Activated CD4-positive, alpha-beta T cell treated with anti-CD3 and anti-CD28 coated beads, Interleukin-10, Interleukin-2, amounts not matched to agents 100 ng/mL and 50 ng/mL, durations not matched to agents 16 hours and 8 hours (primary cell): ENCODE measurements at regions not wholly inside any gene's neighbourhood (a gene's known extent, or its start where the extent isn't known, plus 50 kb on each side); places are given as distances from the start of the nearest gene placed in this dataset.

ENCODE experiments used
- DNase-seq: peaks from one replicate; pipeline ENCODE4 v3.0.0-alpha.2; 2020

- DNase-seq = no peak
These were observed 111.2 kb upstream of the JUN start for GRCh38 chr1:58895082-58895481.

GRCh38 chr1:58895559-58896145 is 111.8 kb upstream of the JUN start:
- DNase-seq = no peak

GRCh38 chr1:58896246-58897183 is 112.7 kb upstream of the JUN start:
- no peak for DNase-seq

- DNase-seq = no peak
These were observed 115.1 kb upstream of the JUN start for GRCh38 chr1:58898739-58899586.

GRCh38 chr1:58899587-58900271 is 115.9 kb upstream of the JUN start:
- DNase-seq = no peak

GRCh38 chr1:58900396-58900795 is 116.5 kb upstream of the JUN start:
- DNase-seq = no peak

GRCh38 chr1:58901008-58901407 is 117.2 kb upstream of the JUN start:
- no peak for DNase-seq

- no peak for DNase-seq
These were observed 119.1 kb upstream of the JUN start for GRCh38 chr1:58902830-58903513.

GRCh38 chr1:58903514-58904298 is 119.9 kb upstream of the JUN start:
- peak; percentile 88 for DNase-seq

GRCh38 chr1:58904299-58905125 is 120.7 kb upstream of the JUN start:
- no peak for DNase-seq

GRCh38 chr1:58905126-58905490 is 121.3 kb upstream of the JUN start:
- DNase-seq = no peak

GRCh38 chr1:58905628-58906221 is 121.9 kb upstream of the JUN start:
- no peak for DNase-seq

- DNase-seq = no peak
These were observed 123.6 kb upstream of the JUN start for GRCh38 chr1:58907398-58907797.

- no peak for DNase-seq
These were observed 125.0 kb upstream of the JUN start for GRCh38 chr1:58908561-58909560.

GRCh38 chr1:58909914-58910681 is 126.3 kb upstream of the JUN start:
- no peak for DNase-seq

GRCh38 chr1:58911841-58912499 is 128.1 kb upstream of the JUN start:
- DNase-seq = no peak

- DNase-seq = no peak
These were observed 131.1 kb upstream of the JUN start for GRCh38 chr1:58914925-58915324.
